NCI-H1930 (cell line): ENCODE measurements at regions not wholly inside any gene's neighbourhood (a gene's known extent, or its start where the extent isn't known, plus 50 kb on each side); places are given as distances from the start of the nearest gene placed in this dataset.
A peak's percentile ranks its signal among the peaks of the same experiment; 100 is the strongest.

Experiments
- DNase-seq, 2 experiments: peaks; one replicate each; lab custom pipeline; 2025; lab: John Stamatoyannopoulos, UW

DNA sequence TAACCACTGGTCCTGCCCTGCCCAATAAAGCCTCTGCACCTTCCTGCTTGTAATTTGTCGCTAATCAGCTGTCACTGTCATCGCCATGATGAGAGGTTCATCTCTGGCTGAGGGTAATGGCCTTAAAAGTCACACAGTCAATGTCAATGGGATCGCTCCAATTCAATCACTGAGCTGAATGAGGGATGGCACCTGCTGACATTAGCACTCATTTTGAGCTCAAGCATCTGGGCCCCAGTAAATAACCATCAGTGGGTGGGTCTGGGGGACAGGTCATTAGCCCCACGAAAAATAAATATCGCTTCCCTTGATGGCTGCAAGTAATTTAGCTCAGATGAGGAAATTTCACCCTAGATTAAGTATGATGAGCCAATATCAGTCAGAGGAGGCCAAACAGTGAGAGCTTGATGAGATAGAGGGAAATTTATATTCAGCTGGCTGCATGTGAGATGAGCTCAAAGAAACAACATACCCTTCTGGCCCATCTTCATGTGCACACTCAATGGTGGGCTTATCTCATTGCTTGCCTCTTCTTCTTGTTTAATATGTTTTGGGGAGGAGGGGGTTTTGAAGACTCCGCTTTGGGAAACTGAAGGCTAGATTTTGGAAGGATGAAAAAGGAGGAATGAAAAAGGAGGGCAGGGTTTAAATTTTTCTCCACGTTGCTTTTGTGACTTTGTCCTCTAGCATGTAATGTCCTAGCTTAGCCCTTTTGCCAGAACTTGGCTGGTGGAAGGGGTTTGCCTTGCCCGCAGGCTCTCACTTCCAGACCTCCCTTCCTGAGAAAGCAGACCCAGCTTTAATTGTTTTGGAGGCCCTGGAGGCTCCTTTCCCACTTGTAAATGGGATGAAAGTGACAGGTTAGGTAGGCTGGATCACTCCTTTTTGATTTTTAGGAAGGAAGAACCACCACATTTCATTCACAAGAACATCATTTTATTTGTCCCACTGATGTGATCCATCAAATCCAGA lies 84.8 kb upstream of the PAQR3 start:
- DNase-seq, result peak; percentile 39 to 63

DNA sequence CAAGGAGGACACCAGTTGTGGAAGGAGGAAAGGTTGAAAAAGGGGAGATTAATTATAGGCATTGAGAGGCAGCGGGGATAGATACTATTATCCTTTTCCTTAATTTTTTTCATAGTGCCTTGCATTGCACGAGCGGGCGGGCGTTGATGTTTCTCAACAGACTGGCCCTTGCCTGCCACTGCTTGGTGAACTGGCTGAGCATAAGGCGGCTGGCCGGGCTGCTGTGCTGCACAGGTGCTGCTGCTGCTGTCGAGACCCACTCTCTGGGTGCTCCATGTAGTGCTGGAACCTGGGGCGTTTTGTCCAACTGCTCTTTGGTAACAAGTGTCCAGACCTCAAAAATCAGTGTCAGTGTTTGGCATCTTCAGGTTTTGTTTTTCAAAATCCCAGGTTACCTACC lies 83.3 kb upstream of the PAQR3 start:
- no peak for DNase-seq

DNA sequence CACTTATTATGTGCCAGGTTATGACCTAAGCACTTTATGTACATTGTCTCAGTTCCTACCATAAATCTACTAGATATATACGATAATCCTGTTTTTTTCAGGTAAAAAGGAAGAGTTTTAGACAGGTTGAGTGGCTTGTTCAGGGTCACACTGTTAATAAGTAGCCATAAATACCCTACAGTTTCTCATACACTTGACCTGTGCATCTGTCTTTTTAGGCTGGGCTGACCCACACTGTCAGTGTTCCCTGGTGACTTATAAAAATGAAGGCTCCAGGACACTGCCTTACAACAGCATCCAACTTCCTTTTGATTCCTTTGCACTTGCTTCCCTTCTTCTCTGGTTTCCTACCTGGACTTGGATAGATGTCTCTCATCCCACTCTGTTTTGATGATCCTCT lies 78.2 kb upstream of the PAQR3 start:
- no peak for DNase-seq

DNA sequence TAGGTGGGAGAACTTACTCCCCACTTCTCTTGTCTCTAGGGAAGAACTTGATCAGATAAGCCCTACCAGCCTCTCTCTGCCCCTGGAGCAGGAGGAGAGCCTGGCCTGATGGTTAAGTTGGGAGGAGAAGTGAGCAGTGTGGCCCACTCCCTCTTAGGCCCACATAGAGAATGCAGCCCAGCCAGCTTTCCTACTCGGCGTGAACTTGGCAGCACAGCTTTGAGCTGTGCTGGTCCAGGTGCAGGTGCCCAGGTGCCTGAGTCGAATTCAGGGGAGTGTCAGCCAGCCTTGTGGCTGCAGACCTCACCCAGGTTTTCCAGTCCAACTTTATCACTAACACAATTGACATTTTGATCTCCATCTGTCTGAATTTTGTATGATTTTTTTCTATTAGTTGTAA lies 77.6 kb upstream of the PAQR3 start:
- no peak for DNase-seq

DNA sequence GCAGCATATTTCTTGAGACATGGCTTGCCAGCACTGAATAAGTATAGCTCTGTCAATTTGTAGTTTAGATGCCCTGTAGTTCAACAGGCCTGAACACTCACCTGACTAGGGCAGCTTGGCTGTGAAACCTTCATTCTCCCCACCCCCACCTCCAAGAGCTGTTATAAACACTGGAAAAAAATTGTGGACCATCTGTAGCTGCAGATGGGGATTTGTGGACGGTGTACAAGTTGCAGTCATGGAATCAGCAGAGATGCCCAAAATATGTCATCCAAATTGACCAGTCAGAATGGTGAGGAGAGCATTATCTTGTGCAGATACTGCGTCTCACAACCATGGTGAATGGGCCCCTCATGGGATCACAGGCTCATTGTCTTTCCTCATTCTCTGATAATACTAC lies 76.2 kb upstream of the PAQR3 start:
- no peak for DNase-seq

DNA sequence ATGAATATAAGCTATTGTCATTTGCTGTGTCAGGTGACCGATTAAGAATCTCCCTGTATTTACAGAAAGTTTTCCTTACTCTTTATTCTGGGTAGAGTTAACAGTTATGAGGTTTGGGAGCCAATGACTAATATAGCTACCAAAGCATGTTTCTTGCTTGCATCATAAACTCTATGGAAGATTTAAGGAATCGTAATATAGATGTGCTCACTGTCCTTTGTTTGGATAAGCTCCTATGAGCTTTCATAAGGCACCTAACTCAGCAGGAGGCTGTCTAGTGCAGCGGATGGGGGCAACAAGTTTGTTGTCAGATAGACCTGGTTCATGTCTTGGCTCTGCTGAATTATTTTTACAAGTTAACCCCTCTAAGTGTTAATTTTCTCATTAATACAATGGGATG lies 75.0 kb upstream of the PAQR3 start:
- DNase-seq, result peak in 1 of 2 experiments; percentile 26

DNA sequence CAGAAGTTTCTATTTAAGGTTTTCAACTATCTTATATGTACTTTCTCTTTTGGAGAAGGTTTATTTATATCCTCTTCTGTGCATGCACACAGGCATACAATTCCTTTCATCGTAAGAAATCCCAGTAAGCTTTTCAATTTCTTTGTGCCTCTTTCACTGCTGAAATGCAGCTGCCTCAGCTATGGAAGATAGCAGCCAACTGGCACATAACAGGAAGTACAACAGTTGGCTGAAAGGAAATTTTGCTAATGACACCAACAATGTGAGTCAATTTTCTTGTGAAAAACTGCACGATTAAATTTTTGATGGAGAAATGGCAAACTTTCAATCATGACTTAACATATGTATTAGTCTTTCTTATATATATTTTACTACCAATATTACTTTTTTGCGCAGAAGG lies 74.5 kb upstream of the PAQR3 start:
- DNase-seq, result no peak

DNA sequence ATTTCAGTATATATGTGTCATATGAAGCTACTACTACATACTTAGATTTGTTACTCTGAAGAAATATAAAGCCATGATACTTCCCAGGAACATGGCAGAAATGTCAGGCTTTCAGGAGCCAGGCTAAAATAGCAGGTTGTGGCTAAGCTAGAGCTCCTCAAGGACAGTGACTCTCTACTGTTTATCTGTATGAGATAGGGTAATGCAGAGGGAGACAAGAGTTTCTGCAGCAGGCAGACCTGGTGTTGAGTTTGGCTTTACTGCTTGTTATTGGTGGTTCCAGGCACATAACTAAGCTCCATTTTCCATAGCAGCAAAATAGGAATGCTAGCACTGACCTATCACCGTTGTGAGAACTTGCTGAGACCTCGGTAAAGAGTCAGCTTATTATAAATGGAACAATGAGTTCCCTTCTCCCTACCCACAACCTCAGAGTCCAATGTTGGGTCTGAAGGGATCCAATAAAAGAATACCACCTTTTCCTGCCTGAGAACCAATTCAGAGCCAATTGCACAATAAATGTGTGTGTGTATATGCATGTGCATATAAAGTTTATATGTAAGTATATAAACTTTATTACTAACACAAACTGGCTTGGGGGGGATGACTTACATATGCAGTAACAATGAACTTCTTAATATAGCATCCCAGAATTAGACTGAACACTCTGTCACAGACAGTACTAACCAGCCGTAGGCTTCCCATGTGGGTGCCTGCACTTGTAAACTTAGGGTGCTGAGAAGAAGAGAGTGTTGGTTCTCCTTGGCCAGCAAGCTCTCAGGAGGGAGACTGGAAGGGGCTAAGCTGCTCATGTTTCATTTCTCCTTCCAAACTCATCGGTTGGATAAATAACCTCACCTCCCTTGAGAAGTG lies 51.9 kb upstream of the PAQR3 start:
- no peak for DNase-seq

DNA sequence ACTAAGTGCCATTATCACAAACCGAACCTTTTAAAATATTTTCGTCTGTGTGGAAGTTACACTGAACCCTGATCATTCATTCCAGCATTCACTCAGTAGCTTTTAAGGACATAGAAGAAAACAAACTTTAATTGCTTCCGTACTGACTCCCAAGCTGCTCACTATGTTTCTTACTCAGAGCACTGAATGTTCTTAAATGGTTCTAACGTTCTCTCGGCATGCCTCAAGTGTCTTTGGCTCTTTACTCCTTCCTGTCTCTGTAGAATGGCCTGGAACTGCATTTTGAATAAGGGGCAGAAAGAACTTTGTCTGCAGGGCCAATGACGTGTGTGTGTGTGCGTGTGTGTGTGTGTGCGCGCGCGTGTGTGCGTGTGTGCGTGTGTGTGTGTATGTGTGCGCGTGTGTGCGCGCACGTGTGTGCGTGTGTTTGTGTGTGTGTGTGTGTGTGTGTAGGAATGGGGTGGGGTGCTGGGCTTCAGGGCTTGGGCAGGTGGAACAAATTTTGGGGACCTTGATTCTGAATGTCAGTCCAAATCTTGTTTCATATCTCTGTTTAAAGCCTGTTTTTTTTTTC lies 50.5 kb upstream of the PAQR3 start:
- no peak for DNase-seq
